Pancreas (tissue), 10 donors: ENCODE measurements at regions not wholly inside any gene's neighbourhood (a gene's known extent, or its start where the extent isn't known, plus 50 kb on each side); places are given as distances from the start of the nearest gene placed in this dataset.

Source experiments
- ATAC-seq, 4 donors: fragments of 200-7000 bp; cut with Tn5 transposase; one replicate each; pipeline versions ENCODE4 v1.8.0 to v1.9.1; 2020; ENCODE audit warnings: mild to moderate bottlenecking in 4 of 4, moderate library complexity in 4 of 4
- DNase-seq, 6 donors: peaks; one replicate each; pipeline ENCODE4 v3.0.0-alpha.2; 2020
- FAIRE-seq: peaks from 2 replicates; lab custom pipeline; 2012; peaks lifted over from hg19 to GRCh38; lab: Jason Lieb, UNC
- H3K27ac ChIP-seq, 4 donors: fragments of 200-600 bp; sonication (generic); 1 replicate in 3 of 4; 2 replicates in 1 of 4; pipeline versions ENCODE4 v1.5.0 to v1.8.0; 2020
- H3K27me3 ChIP-seq, 4 donors: fragments of 200-600 bp; one replicate each; pipeline ENCODE4 v1.8.0; 2021
- H3K36me3 ChIP-seq, 3 donors: fragments of 200-600 bp; sonication (generic) in 1 of 3; one replicate each; pipeline versions ENCODE4 v1.5.0 to v1.8.0; 2020 to 2021
- H3K4me1 ChIP-seq, 3 donors: fragments of 200-600 bp; one replicate each; pipeline ENCODE4 v1.8.0; 2021
- H3K4me3 ChIP-seq, 4 donors: fragments of 200-600 bp; sonication (generic) in 2 of 4; one replicate each; pipeline versions ENCODE4 v1.5.0 to v1.8.0; 2020 to 2021
- H3K9me3 ChIP-seq, 4 donors: fragments of 200-600 bp; one replicate each; pipeline ENCODE4 v1.8.0; 2021
- CTCF ChIP-seq, 4 donors: fragments of 200-600 bp; sonication (generic) in 3 of 4; IDR thresholded peaks; one replicate each; pipeline versions ENCODE4 v1.5.0 to v1.8.0; 2021; ENCODE audit warnings: antibody characterized with exemption in 4 of 4
- WGBS, 2 donors: extraction: QIAGEN DNeasy Blood & Tissue Kit; methylation state at CpG; one replicate each; pipeline ENCODE4 v1.1.7; 2013; 5-methylcytosine and 5-hydroxymethylcytosine counted together
- intact Hi-C, 3 donors: fragments of 100-400 bp; cut with DNase I; formaldehyde crosslinking; loops; one replicate each; pipeline versions ENCODE4 v1.11.1 to v1.14.2; 2022
- donor health status: healthy with polysubstance abuse.
- donor health status: DM: no; HTN: no; CAD: no; lungs with moderate emphysema.
- donor health status: DM: no; HTN: no; CAD: no.
- donor health status: control.
- donor health status: control.
- donor health status: Bipolar disorder and iron deficiency.
- donor health status: DM: yes; HTN: yes; CAD: no.
- donor health status: DM: no; HTN: no; CAD: no.
- donor health status: DM: no; HTN: no; CAD: no.
- donor health status: DM: yes; HTN: yes; CAD: no.

GRCh38 chr4:60891947-60892346 lies 308.2 kb upstream of the ADGRL3 start:
- DNase-seq (no peak), ATAC-seq (no peak), FAIRE-seq (no peak)
- H3K27ac ChIP-seq, result no peak overlapping the region
- H3K4me1 ChIP-seq, result no peaks in the 10 kb centered on the region
- H3K9me3 ChIP-seq, result no peaks in the 10 kb centered on the region
- no peaks in the 10 kb centered on the region for H3K36me3 ChIP-seq
- H3K4me3 ChIP-seq, result no peak overlapping the region
- no peaks in the 10 kb centered on the region for H3K27me3 ChIP-seq
- no peak for TF ChIP-seq CTCF (IDR thresholded peaks at IDR 0.05)
- intact Hi-C loops, result no loop called here

- H3K27me3 ChIP-seq, result no peaks in the 10 kb centered on the region
- 16 to 19% methylated on average over 3 of the region's 3 CpGs for WGBS, 2 donors
- no peaks in the 10 kb centered on the region for H3K36me3 ChIP-seq
- no peak for DNase-seq
- TF ChIP-seq CTCF (IDR thresholded peaks at IDR 0.05), result no peak
- no peak for FAIRE-seq
- no peaks in the 10 kb centered on the region for H3K9me3 ChIP-seq
- H3K4me3 ChIP-seq, result no peak overlapping the region
- no peaks in the 10 kb centered on the region for H3K4me1 ChIP-seq
- H3K27ac ChIP-seq, result no peak overlapping the region
- intact Hi-C loops, result no loop called here
- no peak for ATAC-seq
These were observed 302.7 kb upstream of the ADGRL3 start for GRCh38 chr4:60897415-60897814.

- no peak overlapping the region for H3K27ac ChIP-seq
- DNase-seq (no peak), ATAC-seq (no peak), FAIRE-seq (no peak)
- H3K4me1 ChIP-seq, result no peaks in the 10 kb centered on the region
- no peak for TF ChIP-seq CTCF (IDR thresholded peaks at IDR 0.05)
- H3K4me3 ChIP-seq, result no peak overlapping the region
- H3K36me3 ChIP-seq, result no peaks in the 10 kb centered on the region
- intact Hi-C loops, result no loop called here
- no peaks in the 10 kb centered on the region for H3K27me3 ChIP-seq
- no peaks in the 10 kb centered on the region for H3K9me3 ChIP-seq
- 56 to 64% methylated on average over 4 of the region's 4 CpGs for WGBS, 2 donors
These were observed 295.0 kb upstream of the ADGRL3 start for GRCh38 chr4:60905162-60905561.

- intact Hi-C loops, result no loop called here
- no peak overlapping the region for H3K27ac ChIP-seq
- no peak for TF ChIP-seq CTCF (IDR thresholded peaks at IDR 0.05)
- no peaks in the 10 kb centered on the region for H3K9me3 ChIP-seq
- FAIRE-seq (no peak), DNase-seq (no peak), ATAC-seq (no peak)
- no peak overlapping the region for H3K4me3 ChIP-seq
- H3K27me3 ChIP-seq, result no peaks in the 10 kb centered on the region
- H3K4me1 ChIP-seq, result no peaks in the 10 kb centered on the region
- no peaks in the 10 kb centered on the region for H3K36me3 ChIP-seq
These were observed 289.0 kb upstream of the ADGRL3 start for GRCh38 chr4:60911127-60911526.

GRCh38 chr4:60913002-60913401 lies 287.1 kb upstream of the ADGRL3 start:
- Histone ChIP-seq H3K9me3 (no peaks in the 10 kb centered on the region), H3K4me1 (no peaks in the 10 kb centered on the region), H3K36me3 (no peaks in the 10 kb centered on the region), H3K4me3 (no peak overlapping the region), H3K27ac (no peak overlapping the region), H3K27me3 (no peaks in the 10 kb centered on the region)
- intact Hi-C loops, result no loop called here
- DNase-seq (no peak), FAIRE-seq (no peak), ATAC-seq (no peak)
- WGBS, 2 donors, result 44 to 59% methylated on average over 3 of the region's 3 CpGs
- TF ChIP-seq CTCF (IDR thresholded peaks at IDR 0.05), result no peak
